GM23248 (cell line): ENCODE measurements at regions not wholly inside any gene's neighbourhood (a gene's known extent, or its start where the extent isn't known, plus 50 kb on each side); places are given as distances from the start of the nearest gene placed in this dataset.

ENCODE experiments used
- DNase-seq: peaks from one replicate; pipeline ENCODE4 v3.0.0-alpha.2; 2015
- H2AFZ ChIP-seq: fragments of 200-600 bp; sonication (generic); 2 replicates; pipeline ENCODE4 v1.6.1; 2016; ENCODE audit warnings: antibody characterized with exemption
- H3F3A ChIP-seq: fragments of 200-600 bp; sonication (generic); 2 replicates; pipeline ENCODE4 v1.6.1; 2016; ENCODE audit warnings: mild to moderate bottlenecking, antibody characterized with exemption, mixed run types; ENCODE audit not compliant: insufficient read depth
- H3K27ac ChIP-seq: fragments of 200-600 bp; sonication (generic); 2 replicates; pipeline ENCODE4 v1.5.1; 2016; ENCODE audit warnings: mild to moderate bottlenecking
- H3K27me3 ChIP-seq: fragments of 200-600 bp; sonication (generic); replicated peaks from 2 replicates; pipeline ENCODE4 v1.6.1; 2016; ENCODE audit warnings: mild to moderate bottlenecking; ENCODE audit not compliant: insufficient read depth
- H3K36me3 ChIP-seq: fragments of 200-600 bp; sonication (generic); 2 replicates; pipeline ENCODE4 v1.6.1; 2016; ENCODE audit warnings: low read depth, mild to moderate bottlenecking
- H3K4me1 ChIP-seq: fragments of 200-600 bp; sonication (generic); 2 replicates; pipeline ENCODE4 v1.6.1; 2016; ENCODE audit warnings: mild to moderate bottlenecking; ENCODE audit not compliant: insufficient read depth
- H3K4me2 ChIP-seq: fragments of 200-600 bp; sonication (generic); one replicate; pipeline ENCODE4 v1.6.1; 2016; ENCODE audit warnings: mild to moderate bottlenecking; ENCODE audit not compliant: unreplicated experiment
- H3K4me3 ChIP-seq: fragments of 200-600 bp; sonication (generic); 2 replicates; pipeline ENCODE4 v1.5.1; 2016; ENCODE audit warnings: mild to moderate bottlenecking
- H3K79me2 ChIP-seq: fragments of 200-600 bp; sonication (generic); 2 replicates; pipeline ENCODE4 v1.6.1; 2016; ENCODE audit warnings: mild to moderate bottlenecking; ENCODE audit not compliant: insufficient read depth
- H3K9ac ChIP-seq: fragments of 200-600 bp; sonication (generic); 2 replicates; pipeline ENCODE4 v1.6.1; 2016; ENCODE audit warnings: mild to moderate bottlenecking
- H3K9me2 ChIP-seq: fragments of 200-600 bp; sonication (generic); 2 replicates; pipeline ENCODE4 v1.6.1; 2016; ENCODE audit warnings: mixed run types, mild to moderate bottlenecking, moderate library complexity; ENCODE audit not compliant: insufficient read depth
- H3K9me3 ChIP-seq: fragments of 200-600 bp; sonication (generic); one replicate; pipeline ENCODE4 v1.6.1; 2017; ENCODE audit warnings: low read depth
- H4K20me1 ChIP-seq: fragments of 200-600 bp; sonication (generic); 2 replicates; pipeline ENCODE4 v1.6.0; 2016; ENCODE audit not compliant: insufficient read depth
- EZH2 ChIP-seq: fragments of 200-600 bp; sonication (generic); IDR thresholded peaks from 2 replicates; pipeline ENCODE4 v1.6.1; 2018; ENCODE audit warnings: antibody characterized with exemption, mild to moderate bottlenecking; ENCODE audit not compliant: insufficient read depth, poor library complexity, severe bottlenecking
- EZH2phosphoT487 ChIP-seq: fragments of 200-600 bp; sonication (generic); IDR thresholded peaks from 2 replicates; pipeline ENCODE4 v1.6.1; 2018; ENCODE audit warnings: antibody characterized with exemption, moderate library complexity, mild to moderate bottlenecking, low read depth; ENCODE audit not compliant: insufficient read depth
- WGBS, 2 experiments: methylation state at CpG; one replicate each; pipeline ENCODE4 v1.1.6; 2015 to 2017; ENCODE audit warnings: low lambda C conversion rate in 2 of 2, low coverage in 1 of 2; ENCODE audit errors: missing lambda C conversion rate in 2 of 2; 5-methylcytosine and 5-hydroxymethylcytosine counted together
- in situ Hi-C: fragments of 300-500 bp; cut with MboI; formaldehyde crosslinking; loops from 2 replicates; pipeline ENCODE4 v1.15.0; 2020

GRCh38 chr16:86096850-86097249, 197.9 kb downstream of the IRF8 start:
- Histone ChIP-seq H3K9ac (no peak overlapping the region), H3K27me3 (peaks cover 21% of the 10 kb centered on the region), H3K36me3 (no peaks in the 10 kb centered on the region), H3K9me2 (no peaks in the 10 kb centered on the region), H3K4me2 (no peak overlapping the region), H3K27ac (no peak overlapping the region), H3F3A (no peaks in the 10 kb centered on the region), H4K20me1 (no peaks in the 10 kb centered on the region), H3K79me2 (no peaks in the 10 kb centered on the region), H3K9me3 (no peaks in the 10 kb centered on the region), H2AFZ (no peak overlapping the region), H3K4me3 (no peak overlapping the region), H3K4me1 (no peaks in the 10 kb centered on the region)
- 56 to 58% methylated on average over 7 of the region's 7 CpGs for WGBS, 2 experiments
- TF ChIP-seq EZH2phosphoT487 (no peak), EZH2 (no peak)
- in situ Hi-C loops: no loop called here
- no peak for DNase-seq

GRCh38 chr16:86099326-86099725, 200.4 kb downstream of the IRF8 start:
- H3K27me3 ChIP-seq: peaks cover 41% of the 10 kb centered on the region
- no peaks in the 10 kb centered on the region for H3K4me1 ChIP-seq
- no peak overlapping the region for H3K27ac ChIP-seq
- in situ Hi-C loops: no loop called here
- H3K9ac ChIP-seq: no peak overlapping the region
- H3F3A ChIP-seq: no peaks in the 10 kb centered on the region
- H3K36me3 ChIP-seq: no peaks in the 10 kb centered on the region
- H3K9me2 ChIP-seq: no peaks in the 10 kb centered on the region
- H3K4me2 ChIP-seq: no peak overlapping the region
- H3K9me3 ChIP-seq: no peaks in the 10 kb centered on the region
- no peak for DNase-seq
- no peak overlapping the region for H3K4me3 ChIP-seq
- H4K20me1 ChIP-seq: no peaks in the 10 kb centered on the region
- no peaks in the 10 kb centered on the region for H3K79me2 ChIP-seq
- TF ChIP-seq EZH2phosphoT487 (no peak), EZH2 (no peak)
- no peak overlapping the region for H2AFZ ChIP-seq
- WGBS, 2 experiments: 47 to 55% methylated on average over 10 of the region's 10 CpGs

- H2AFZ ChIP-seq: no peak overlapping the region
- TF ChIP-seq EZH2 (no peak), EZH2phosphoT487 (no peak)
- H3K36me3 ChIP-seq: no peaks in the 10 kb centered on the region
- no peaks in the 10 kb centered on the region for H3K79me2 ChIP-seq
- no peaks in the 10 kb centered on the region for H3K9me3 ChIP-seq
- H3F3A ChIP-seq: no peaks in the 10 kb centered on the region
- H3K4me1 ChIP-seq: no peaks in the 10 kb centered on the region
- no peak overlapping the region for H3K27ac ChIP-seq
- H3K9ac ChIP-seq: no peak overlapping the region
- in situ Hi-C loops: no loop called here
- no peaks in the 10 kb centered on the region for H4K20me1 ChIP-seq
- H3K27me3 ChIP-seq: peaks cover 51% of the 10 kb centered on the region
- H3K4me3 ChIP-seq: no peak overlapping the region
- no peak overlapping the region for H3K4me2 ChIP-seq
- WGBS, 2 experiments: 22 to 23% methylated on average over 11 of the region's 11 CpGs
- H3K9me2 ChIP-seq: no peaks in the 10 kb centered on the region
- no peak for DNase-seq
Measured at GRCh38 chr16:86100205-86101136, 201.5 kb downstream of the IRF8 start.

GRCh38 chr16:86101137-86101896, 202.4 kb downstream of the IRF8 start:
- no peaks in the 10 kb centered on the region for H3K9me3 ChIP-seq
- TF ChIP-seq EZH2phosphoT487 (no peak), EZH2 (no peak)
- H3K9ac ChIP-seq: no peak overlapping the region
- no peak for DNase-seq
- WGBS, 2 experiments: 11 to 16% methylated on average over 14 to 20 of the region's 20 CpGs
- H3K4me3 ChIP-seq: no peak overlapping the region
- in situ Hi-C loops: no loop called here
- no peaks in the 10 kb centered on the region for H4K20me1 ChIP-seq
- no peaks in the 10 kb centered on the region for H3K4me1 ChIP-seq
- H3K79me2 ChIP-seq: no peaks in the 10 kb centered on the region
- H3K27ac ChIP-seq: no peak overlapping the region
- H2AFZ ChIP-seq: no peak overlapping the region
- H3K4me2 ChIP-seq: no peak overlapping the region
- peaks cover 49% of the 10 kb centered on the region for H3K27me3 ChIP-seq
- H3F3A ChIP-seq: no peaks in the 10 kb centered on the region
- no peaks in the 10 kb centered on the region for H3K9me2 ChIP-seq
- H3K36me3 ChIP-seq: no peaks in the 10 kb centered on the region
